ENCODE measurements at regions not wholly inside any gene's neighbourhood (a gene's known extent, or its start where the extent isn't known, plus 50 kb on each side); places are given as distances from the start of the nearest gene placed in this dataset.
"Not testable (repeated sequence)": the region's sequence is repeated elsewhere in the genome, so short reads cannot be mapped to it uniquely, and the experiment has no call there.

DNA sequence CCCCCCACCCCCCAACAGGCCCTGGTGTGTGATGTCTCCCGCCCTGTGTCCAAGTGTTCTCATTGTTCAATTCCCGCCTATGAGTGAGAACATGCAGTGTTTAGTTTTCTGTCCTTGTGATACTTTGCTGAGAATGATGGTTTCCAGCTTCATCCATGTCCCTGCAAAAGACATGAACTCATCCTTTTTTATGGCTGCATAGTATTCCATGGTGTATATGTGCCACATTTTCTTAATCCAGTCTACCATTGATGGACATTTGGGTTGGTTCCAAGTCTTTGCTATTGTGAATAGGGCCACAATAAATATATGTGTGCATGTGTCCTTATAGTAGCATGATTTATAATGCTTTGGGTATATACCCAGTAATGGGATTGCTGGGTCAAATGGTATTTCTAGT is 54.0 kb downstream of the ZCCHC13 start:
- not testable (repeated sequence) for DNase-seq (ENCODE audit: low read depth)

DNA sequence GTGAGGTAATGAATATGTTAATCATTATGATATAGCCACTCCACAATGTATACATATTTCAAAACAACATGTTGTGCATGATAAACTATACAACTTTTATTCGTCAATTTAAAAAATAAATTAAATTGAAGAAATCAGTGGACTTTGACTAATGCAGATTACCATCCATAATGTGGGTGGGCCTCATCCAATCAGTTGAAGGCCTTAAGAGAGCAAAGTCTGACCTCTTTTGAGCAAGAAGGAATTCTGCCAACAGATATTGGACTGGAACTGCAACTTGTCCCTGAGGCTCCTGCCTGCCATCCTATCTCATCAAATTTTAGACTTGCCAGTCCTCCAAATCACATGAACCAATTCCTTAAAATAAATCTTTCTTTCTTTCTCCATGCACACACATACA is 57.4 kb upstream of the SLC16A2 start:
- DNase-seq (ENCODE audit: low read depth), result no peak

DNA sequence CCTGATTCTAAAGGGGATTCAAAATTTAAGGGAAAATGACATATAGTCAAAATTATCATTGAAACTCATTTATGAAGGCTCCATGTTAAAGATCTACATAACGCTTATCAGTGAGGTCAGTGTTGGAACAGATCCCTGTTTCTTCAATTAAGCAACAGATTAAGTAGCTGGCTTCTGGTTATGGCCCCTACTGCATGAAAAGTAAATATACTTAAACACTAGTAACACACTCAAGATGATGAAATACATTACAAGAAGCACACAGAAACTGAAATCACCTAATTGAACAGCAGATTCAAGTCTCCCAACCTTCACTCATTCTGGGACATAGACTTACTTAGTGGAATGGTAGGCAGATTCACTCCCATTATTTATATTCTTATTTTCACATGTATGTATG is 51.6 kb upstream of the SLC16A2 start:
- no peak for DNase-seq (ENCODE audit: low read depth)

DNA sequence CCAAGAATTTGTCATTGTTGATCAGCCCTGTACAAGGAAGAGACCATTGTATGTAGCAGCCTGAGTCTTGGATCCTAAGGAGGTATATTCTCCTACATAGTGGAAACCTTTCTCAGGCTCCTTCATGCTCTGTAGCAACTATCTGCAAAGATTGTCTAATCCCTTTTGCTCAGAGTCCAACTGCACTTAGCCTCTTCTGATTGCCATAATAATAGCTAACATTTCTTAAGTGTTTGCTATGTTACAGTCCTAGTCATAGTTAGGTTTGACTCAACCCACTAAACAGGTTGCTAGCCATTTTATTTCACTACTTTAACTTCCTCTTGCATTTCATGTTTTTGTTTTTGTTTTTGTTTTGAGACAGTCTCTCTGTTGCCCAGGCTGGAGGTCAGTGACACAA is 50.8 kb upstream of the SLC16A2 start:
- DNase-seq (ENCODE audit: low read depth), result no peak

DNA sequence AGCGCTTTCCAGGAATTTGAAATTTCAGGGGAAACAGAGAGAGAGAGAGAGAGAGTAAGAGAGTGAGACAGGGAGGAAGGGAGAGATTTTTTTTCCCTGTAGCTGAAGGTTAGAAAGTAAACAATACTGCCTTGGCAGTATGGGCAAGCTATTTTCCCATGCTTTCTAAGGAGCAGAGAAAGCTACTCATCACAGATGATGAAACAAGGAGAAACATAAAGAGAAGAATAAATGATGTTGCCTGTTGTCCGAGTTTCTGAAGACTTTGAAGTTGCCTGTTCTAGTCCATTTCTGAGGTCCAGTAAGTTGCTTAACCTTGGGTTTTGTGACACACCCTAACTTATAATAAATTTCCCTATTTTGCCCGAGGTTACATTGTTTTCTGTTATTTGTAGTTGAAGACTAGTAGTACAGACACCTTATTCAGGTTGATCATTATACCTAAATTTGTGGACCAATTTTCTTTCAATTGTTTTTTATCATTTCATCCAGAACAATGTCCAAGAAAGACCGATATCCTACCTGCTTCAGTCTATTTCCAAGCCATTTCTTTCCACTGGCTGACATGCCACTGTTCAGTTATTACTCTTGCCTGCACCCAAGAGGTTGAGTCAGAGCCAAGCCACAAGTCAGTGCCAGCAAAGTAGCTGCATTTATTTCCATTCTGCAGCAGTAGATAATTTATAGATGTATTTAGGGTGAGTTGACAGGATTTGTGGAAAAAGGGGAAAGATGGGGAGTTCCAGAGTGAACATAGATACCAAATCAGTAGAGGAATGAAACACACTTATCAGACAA is 49.7 kb upstream of the SLC16A2 start:
- DNase-seq (ENCODE audit: low read depth), result peak; percentile 2

Measured in HT1080 (cell line).